A549 (cell line): ENCODE measurements at regions not wholly inside any gene's neighbourhood (a gene's known extent, or its start where the extent isn't known, plus 50 kb on each side); places are given as distances from the start of the nearest gene placed in this dataset.

Experiments
- ATAC-seq, 2 experiments: fragments of 200-7000 bp in 1 of 2; fragments of >200 bp in 1 of 2; cut with Nextera tagmentation in 1 of 2; cut with Tn5 transposase in 1 of 2; 3 replicates each; pipeline versions ENCODE4 v1.8.0 to v1.9.1; 2018 to 2020; ENCODE audit warnings: mild to moderate bottlenecking in 1 of 2, moderate library complexity in 1 of 2
- CTCF ChIA-PET: fragments of 300-600 bp; sonication (Branson Sonifier 250); formaldehyde crosslinking; extraction: SDS; loops from one replicate; lab custom pipeline; 2021; ENCODE audit warnings: antibody characterized with exemption, inconsistent platforms; lab: Yijun Ruan, JAX
- POLR2A ChIA-PET: fragments of 350-600 bp; formaldehyde crosslinking; extraction: SDS; loops from one replicate; lab custom pipeline; 2021; ENCODE audit warnings: antibody characterized with exemption, inconsistent platforms; lab: Yijun Ruan, JAX
- DNase-seq, 2 experiments: peaks; one replicate each; pipeline versions ENCODE4 v3.0.0 to v3.0.0-alpha.2; 2011 to 2016; ENCODE audit warnings: low read depth in 1 of 2, low spot score in 1 of 2
- FAIRE-seq: peaks from 2 replicates; lab custom pipeline; 2011; peaks lifted over from hg19 to GRCh38; lab: Jason Lieb, UNC
- H3K27ac ChIP-seq, 2 experiments: fragments of >200 bp; sonication (Bioruptor Twin); formaldehyde crosslinking; 3 replicates each; pipeline ENCODE4 v1.5.1; 2016 to 2017
- H3K4me1 ChIP-seq: fragments of >200 bp; sonication (Bioruptor Twin); formaldehyde crosslinking; 3 replicates; pipeline ENCODE4 v1.6.1; 2016
- H3K4me2 ChIP-seq: fragments of >200 bp; sonication (Bioruptor Twin); formaldehyde crosslinking; 3 replicates; pipeline ENCODE4 v1.6.1; 2016
- H3K4me3 ChIP-seq: fragments of >200 bp; sonication (Bioruptor Twin); formaldehyde crosslinking; 3 replicates; pipeline ENCODE4 v1.5.1; 2016
- H3K9me3 ChIP-seq: fragments of >200 bp; sonication (Bioruptor Twin); formaldehyde crosslinking; 3 replicates; pipeline ENCODE4 v1.6.1; 2016
- CBX2 ChIP-seq: fragments of 200-600 bp; sonication (generic); IDR thresholded peaks from 2 replicates; pipeline ENCODE4 v1.6.1; 2016; ENCODE audit warnings: low read depth, mild to moderate bottlenecking, borderline replicate concordance
- CEBPB ChIP-seq, 2 experiments: fragments of >200 bp in 1 of 2; sonication (Bioruptor Twin) in 1 of 2; formaldehyde crosslinking in 1 of 2; IDR thresholded peaks; 2 replicates each; pipeline ENCODE4 v1.6.1; 2012 to 2016
- CHD4 ChIP-seq: fragments of 200-600 bp; sonication (generic); IDR thresholded peaks from 2 replicates; pipeline ENCODE4 v1.6.1; 2016; ENCODE audit warnings: antibody characterized with exemption, mild to moderate bottlenecking, borderline replicate concordance
- EHMT2 ChIP-seq: fragments of 200-600 bp; sonication (generic); IDR thresholded peaks from 2 replicates; pipeline ENCODE4 v1.6.1; 2016; ENCODE audit warnings: antibody characterized with exemption, low read depth, mild to moderate bottlenecking, moderate library complexity
- ESRRA ChIP-seq: fragments of 150-350 bp; IDR thresholded peaks from 2 replicates; pipeline ENCODE4 v1.6.1; 2014; ENCODE audit warnings: mild to moderate bottlenecking, low read length, borderline replicate concordance
- FOSB ChIP-seq: fragments of 250-450 bp; sonication (Bioruptor Pico); IDR thresholded peaks from 2 replicates; pipeline ENCODE4 v1.5.0; 2020; ENCODE audit warnings: mild to moderate bottlenecking, moderate library complexity
- FOSL2 ChIP-seq, 2 experiments: fragments of 450-650 bp in 1 of 2; fragments of >200 bp in 1 of 2; sonication (Bioruptor Twin) in 1 of 2; formaldehyde crosslinking; IDR thresholded peaks; 2 replicates each; pipeline versions ENCODE4 v1.5.0 to v1.6.1; 2016 to 2020; ENCODE audit warnings: mild to moderate bottlenecking in 1 of 2, moderate library complexity in 1 of 2
- HDAC2 ChIP-seq: fragments of 200-600 bp; sonication (generic); IDR thresholded peaks from 2 replicates; pipeline ENCODE4 v1.6.1; 2016
- HOXB5 ChIP-seq: fragments of 250-450 bp; sonication (Bioruptor Pico); IDR thresholded peaks from 2 replicates; pipeline ENCODE4 v1.5.0; 2020; ENCODE audit warnings: mild to moderate bottlenecking, moderate library complexity
- JUNB ChIP-seq: fragments of >200 bp; sonication (Bioruptor Twin); formaldehyde crosslinking; IDR thresholded peaks from 2 replicates; pipeline ENCODE4 v1.6.1; 2016
- KDM1A ChIP-seq: fragments of 200-600 bp; sonication (generic); IDR thresholded peaks from 2 replicates; pipeline ENCODE4 v1.6.1; 2016; ENCODE audit warnings: low read depth, mild to moderate bottlenecking
- MYC ChIP-seq: IDR thresholded peaks from 2 replicates; pipeline ENCODE4 v1.6.1; 2012; ENCODE audit warnings: mild to moderate bottlenecking, inconsistent platforms, low read length, improper control_type of control experiment, borderline replicate concordance
- NPAS2 ChIP-seq: fragments of 250-450 bp; sonication (Bioruptor Pico); IDR thresholded peaks from 2 replicates; pipeline ENCODE4 v1.8.0; 2022; ENCODE audit warnings: mild to moderate bottlenecking, moderate library complexity, borderline replicate concordance
- NR3C1 ChIP-seq: fragments of >200 bp; sonication (Bioruptor Twin); formaldehyde crosslinking; IDR thresholded peaks from 3 replicates; pipeline ENCODE4 v1.6.1; 2017
- PBX3 ChIP-seq: IDR thresholded peaks from 2 replicates; pipeline ENCODE4 v1.6.1; 2012
- SREBF2 ChIP-seq: fragments of 450-650 bp; IDR thresholded peaks from 2 replicates; pipeline ENCODE4 v1.6.1; 2014; ENCODE audit warnings: mild to moderate bottlenecking, moderate library complexity
- TFCP2L1 ChIP-seq: fragments of 250-450 bp; sonication (Bioruptor Pico); IDR thresholded peaks from 2 replicates; pipeline ENCODE4 v1.5.0; 2021; ENCODE audit warnings: mild to moderate bottlenecking
- USF2 ChIP-seq: fragments of 450-650 bp; IDR thresholded peaks from 2 replicates; pipeline ENCODE4 v1.6.1; 2014; ENCODE audit warnings: antibody characterized with exemption
- ZC3H11A ChIP-seq: fragments of 450-650 bp; IDR thresholded peaks from 2 replicates; pipeline ENCODE4 v1.6.1; 2014; ENCODE audit warnings: antibody characterized with exemption, mild to moderate bottlenecking
- ZFP36 ChIP-seq: fragments of 450-650 bp; IDR thresholded peaks from 2 replicates; pipeline ENCODE4 v1.6.1; 2014; ENCODE audit warnings: borderline replicate concordance; ENCODE audit not compliant: partially characterized antibody
- ZSCAN20 ChIP-seq: fragments of 250-450 bp; sonication (Bioruptor Pico); IDR thresholded peaks from 2 replicates; pipeline ENCODE4 v1.8.0; 2022; ENCODE audit warnings: mild to moderate bottlenecking, moderate library complexity
- WGBS: methylation state at CpG from one replicate; pipeline ENCODE4 v1.1.6; 2017; ENCODE audit errors: missing lambda C conversion rate; 5-methylcytosine and 5-hydroxymethylcytosine counted together
- TF ChIP-seq, protein P1 (sequence below): fragments of 250-450 bp; sonication (Bioruptor Pico); IDR thresholded peaks from 2 replicates; pipeline ENCODE4 v1.5.0; 2021; ENCODE audit warnings: mild to moderate bottlenecking, moderate library complexity, borderline replicate concordance
- TF ChIP-seq, protein P2 (sequence below): IDR thresholded peaks from 2 replicates; pipeline ENCODE4 v1.6.1; 2012; ENCODE audit warnings: low read depth, borderline replicate concordance
- TF ChIP-seq, protein P3 (sequence below): fragments of 200-600 bp; sonication (generic); IDR thresholded peaks from 2 replicates; pipeline ENCODE4 v1.6.1; 2016; ENCODE audit warnings: antibody characterized with exemption, mild to moderate bottlenecking, moderate library complexity

DNA sequence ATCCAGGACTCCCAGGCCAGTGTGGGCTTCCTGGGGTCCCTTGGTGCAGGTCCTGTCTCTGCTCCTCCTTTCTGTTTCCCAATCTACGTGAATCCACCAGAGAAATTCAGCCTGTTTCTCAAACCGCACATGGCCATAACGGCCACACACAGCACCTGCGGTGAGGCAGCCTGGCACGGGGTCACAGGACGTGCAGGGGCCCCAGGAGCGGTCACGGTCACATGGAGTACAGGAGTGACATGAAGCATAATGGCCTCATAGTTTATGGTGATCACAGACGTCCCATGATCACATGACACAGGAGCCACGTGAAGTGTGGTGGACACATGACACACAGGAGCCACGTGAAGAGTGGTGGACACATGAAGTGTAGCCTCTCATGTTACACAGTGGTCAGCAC, 248.5 kb upstream of the IRX4 start:
- ATAC-seq (no peak), FAIRE-seq (no peak), DNase-seq (peak in 1 of 2 experiments; percentile 18)
- ChIA-PET CTCF (no interaction called here), POLR2A (no interaction called here)
- no peak overlapping the region for H3K4me3 ChIP-seq
- H3K9me3 ChIP-seq, result no peaks in the 10 kb centered on the region
- no peak overlapping the region for H3K4me2 ChIP-seq
- H3K4me1 ChIP-seq, result no peaks in the 10 kb centered on the region
- no peak overlapping the region for H3K27ac ChIP-seq
- WGBS, result 51% methylated on average over 9 of the region's 11 CpGs
- TF ChIP-seq USF2, result peak; percentile 76
- no peak for TF ChIP-seq ZSCAN20 (CRISPR knock-in tag)

DNA sequence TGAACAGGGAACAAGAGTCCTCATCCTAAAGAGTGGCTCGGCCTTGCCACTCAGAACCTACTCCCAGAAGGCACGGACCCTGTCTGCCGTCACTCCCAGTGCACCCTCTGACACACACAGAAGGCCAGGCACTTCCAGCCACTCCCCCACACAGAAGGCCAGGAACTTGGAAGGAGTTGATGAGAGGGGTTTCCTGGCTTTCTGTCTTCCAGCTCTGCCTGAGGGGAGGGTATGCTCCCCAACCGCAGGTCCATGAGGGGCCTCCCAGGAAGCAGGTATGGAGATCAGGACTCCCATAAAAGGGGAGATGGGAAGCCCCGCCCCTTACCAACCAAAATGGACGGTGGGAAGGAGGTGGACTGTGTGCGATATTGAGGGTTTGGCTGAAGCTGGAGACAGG, 247.6 kb upstream of the IRX4 start:
- H3K27ac ChIP-seq, result no peak overlapping the region
- no peaks in the 10 kb centered on the region for H3K4me1 ChIP-seq
- 40% methylated on average over 7 of the region's 7 CpGs for WGBS
- TF ChIP-seq HDAC2 (no peak), ZSCAN20 (CRISPR knock-in tag) (no peak), SREBF2 (no peak), FOSL2 (IDR thresholded peaks at IDR 0.05) (no peak), FOSL2 (CRISPR knock-in tag; IDR thresholded peaks at IDR 0.05) (no peak), CEBPB (IDR thresholded peaks at IDR 0.05) (no peak), CBX2 (no peak), ZC3H11A (no peak), PBX3 (no peak), CHD4 (no peak), JUNB (no peak), KDM1A (no peak)
- TF ChIP-seq, protein P1, sequence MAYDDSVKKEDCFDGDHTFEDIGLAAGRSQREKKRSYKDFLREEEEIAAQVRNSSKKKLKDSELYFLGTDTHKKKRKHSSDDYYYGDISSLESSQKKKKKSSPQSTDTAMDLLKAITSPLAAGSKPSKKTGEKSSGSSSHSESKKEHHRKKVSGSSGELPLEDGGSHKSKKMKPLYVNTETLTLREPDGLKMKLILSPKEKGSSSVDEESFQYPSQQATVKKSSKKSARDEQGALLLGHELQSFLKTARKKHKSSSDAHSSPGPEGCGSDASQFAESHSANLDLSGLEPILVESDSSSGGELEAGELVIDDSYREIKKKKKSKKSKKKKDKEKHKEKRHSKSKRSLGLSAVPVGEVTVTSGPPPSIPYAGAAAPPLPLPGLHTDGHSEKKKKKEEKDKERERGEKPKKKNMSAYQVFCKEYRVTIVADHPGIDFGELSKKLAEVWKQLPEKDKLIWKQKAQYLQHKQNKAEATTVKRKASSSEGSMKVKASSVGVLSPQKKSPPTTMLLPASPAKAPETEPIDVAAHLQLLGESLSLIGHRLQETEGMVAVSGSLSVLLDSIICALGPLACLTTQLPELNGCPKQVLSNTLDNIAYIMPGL, result no peak
- no peaks in the 10 kb centered on the region for H3K9me3 ChIP-seq
- no peak overlapping the region for H3K4me3 ChIP-seq
- CTCF ChIA-PET, result no interaction called here
- H3K4me2 ChIP-seq, result no peak overlapping the region
- POLR2A ChIA-PET, result no interaction called here
- ATAC-seq (no peak), FAIRE-seq (no peak), DNase-seq (no peak)

- ChIA-PET POLR2A (no interaction called here), CTCF (no interaction called here)
- no peak for ATAC-seq
- FAIRE-seq, result no peak
- H3K4me1 ChIP-seq, result no peaks in the 10 kb centered on the region
- DNase-seq, result no peak
- WGBS, result 49% methylated on average over 18 of the region's 21 CpGs
- no peak overlapping the region for H3K4me3 ChIP-seq
- H3K27ac ChIP-seq, result no peak overlapping the region
- TF ChIP-seq FOSB (CRISPR knock-in tag) (no peak), NR3C1 (no peak), TFCP2L1 (CRISPR knock-in tag) (no peak), JUNB (no peak), MYC (no peak), EHMT2 (no peak), NPAS2 (CRISPR knock-in tag) (no peak), ZFP36 (no peak), HOXB5 (CRISPR knock-in tag) (no peak), ESRRA (no peak)
- TF ChIP-seq, protein P2, sequence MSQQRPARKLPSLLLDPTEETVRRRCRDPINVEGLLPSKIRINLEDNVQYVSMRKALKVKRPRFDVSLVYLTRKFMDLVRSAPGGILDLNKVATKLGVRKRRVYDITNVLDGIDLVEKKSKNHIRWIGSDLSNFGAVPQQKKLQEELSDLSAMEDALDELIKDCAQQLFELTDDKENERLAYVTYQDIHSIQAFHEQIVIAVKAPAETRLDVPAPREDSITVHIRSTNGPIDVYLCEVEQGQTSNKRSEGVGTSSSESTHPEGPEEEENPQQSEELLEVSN, result no peak
- TF ChIP-seq, protein P3, sequence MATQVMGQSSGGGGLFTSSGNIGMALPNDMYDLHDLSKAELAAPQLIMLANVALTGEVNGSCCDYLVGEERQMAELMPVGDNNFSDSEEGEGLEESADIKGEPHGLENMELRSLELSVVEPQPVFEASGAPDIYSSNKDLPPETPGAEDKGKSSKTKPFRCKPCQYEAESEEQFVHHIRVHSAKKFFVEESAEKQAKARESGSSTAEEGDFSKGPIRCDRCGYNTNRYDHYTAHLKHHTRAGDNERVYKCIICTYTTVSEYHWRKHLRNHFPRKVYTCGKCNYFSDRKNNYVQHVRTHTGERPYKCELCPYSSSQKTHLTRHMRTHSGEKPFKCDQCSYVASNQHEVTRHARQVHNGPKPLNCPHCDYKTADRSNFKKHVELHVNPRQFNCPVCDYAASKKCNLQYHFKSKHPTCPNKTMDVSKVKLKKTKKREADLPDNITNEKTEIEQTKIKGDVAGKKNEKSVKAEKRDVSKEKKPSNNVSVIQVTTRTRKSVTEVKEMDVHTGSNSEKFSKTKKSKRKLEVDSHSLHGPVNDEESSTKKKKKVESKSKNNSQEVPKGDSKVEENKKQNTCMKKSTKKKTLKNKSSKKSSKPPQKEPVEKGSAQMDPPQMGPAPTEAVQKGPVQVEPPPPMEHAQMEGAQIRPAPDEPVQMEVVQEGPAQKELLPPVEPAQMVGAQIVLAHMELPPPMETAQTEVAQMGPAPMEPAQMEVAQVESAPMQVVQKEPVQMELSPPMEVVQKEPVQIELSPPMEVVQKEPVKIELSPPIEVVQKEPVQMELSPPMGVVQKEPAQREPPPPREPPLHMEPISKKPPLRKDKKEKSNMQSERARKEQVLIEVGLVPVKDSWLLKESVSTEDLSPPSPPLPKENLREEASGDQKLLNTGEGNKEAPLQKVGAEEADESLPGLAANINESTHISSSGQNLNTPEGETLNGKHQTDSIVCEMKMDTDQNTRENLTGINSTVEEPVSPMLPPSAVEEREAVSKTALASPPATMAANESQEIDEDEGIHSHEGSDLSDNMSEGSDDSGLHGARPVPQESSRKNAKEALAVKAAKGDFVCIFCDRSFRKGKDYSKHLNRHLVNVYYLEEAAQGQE, result no peak
- H3K9me3 ChIP-seq, result no peaks in the 10 kb centered on the region
- no peak overlapping the region for H3K4me2 ChIP-seq
These were observed 247.0 kb upstream of the IRX4 start for GRCh38 chr5:2129568-2130272.
